Stimulated activated CD4-positive, alpha-beta T cell treated with anti-CD3 and anti-CD28 coated beads, Interleukin-1b, Interleukin-23, amount 100 ng/mL, for 24 hours (primary cell): ENCODE measurements at regions not wholly inside any gene's neighbourhood (a gene's known extent, or its start where the extent isn't known, plus 50 kb on each side); places are given as distances from the start of the nearest gene placed in this dataset.

Source experiments
- DNase-seq, 4 experiments: peaks; one replicate each; pipeline ENCODE4 v3.0.0-alpha.2; 2020; ENCODE audit warnings: low read depth in 4 of 4, low spot score in 1 of 4

GRCh38 chr17:15177343-15177742 is 87.8 kb downstream of the PMP22 start:
- DNase-seq: no peak

DNA sequence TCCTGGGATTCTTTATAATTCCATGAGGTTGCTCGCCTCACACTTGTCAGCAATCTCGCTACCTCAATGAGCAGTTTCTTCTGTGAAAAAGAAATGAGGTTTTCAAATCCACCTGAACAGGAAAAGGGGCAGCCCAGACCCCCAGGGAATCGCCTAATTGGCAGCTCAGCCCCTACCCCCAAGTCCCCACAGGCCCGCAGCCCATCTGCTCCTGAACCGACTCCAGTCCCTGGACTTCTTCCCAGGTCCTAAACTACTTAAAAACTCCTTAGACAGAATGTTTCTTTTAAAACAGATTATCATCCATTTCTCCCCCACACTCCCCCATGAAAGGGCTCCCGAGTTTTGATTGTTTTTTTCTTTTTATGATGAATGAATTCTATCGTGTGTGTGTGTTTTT is 89.8 kb downstream of the PMP22 start:
- no peak for DNase-seq

- peak in 2 of 4 experiments; percentile 1 to 13 for DNase-seq
These were observed 93.7 kb downstream of the PMP22 start for GRCh38 chr17:15171167-15172047.

DNA sequence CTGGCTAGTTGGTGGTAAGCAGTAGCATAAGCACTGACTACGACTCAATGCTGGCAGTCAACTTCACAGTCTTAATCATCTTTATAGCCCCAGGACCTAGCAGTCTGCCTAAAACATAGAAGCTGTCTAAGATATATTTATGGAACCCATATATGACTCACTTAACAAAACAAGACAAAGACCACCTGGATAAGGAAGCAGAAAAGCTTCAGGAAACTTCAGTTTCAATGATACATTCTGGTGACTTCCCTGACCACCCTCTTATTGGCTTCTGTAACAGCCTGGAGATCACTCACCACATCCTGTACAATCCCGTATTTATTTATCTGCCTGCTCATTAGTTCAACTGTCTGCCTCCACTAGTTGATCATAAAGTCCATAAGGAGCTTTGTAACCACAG is 95.5 kb downstream of the PMP22 start:
- DNase-seq: no peak

GRCh38 chr17:15168379-15168778 is 96.7 kb downstream of the PMP22 start:
- DNase-seq: no peak

- no peak for DNase-seq
These were observed 103.7 kb downstream of the PMP22 start for GRCh38 chr17:15161395-15161794.

DNA sequence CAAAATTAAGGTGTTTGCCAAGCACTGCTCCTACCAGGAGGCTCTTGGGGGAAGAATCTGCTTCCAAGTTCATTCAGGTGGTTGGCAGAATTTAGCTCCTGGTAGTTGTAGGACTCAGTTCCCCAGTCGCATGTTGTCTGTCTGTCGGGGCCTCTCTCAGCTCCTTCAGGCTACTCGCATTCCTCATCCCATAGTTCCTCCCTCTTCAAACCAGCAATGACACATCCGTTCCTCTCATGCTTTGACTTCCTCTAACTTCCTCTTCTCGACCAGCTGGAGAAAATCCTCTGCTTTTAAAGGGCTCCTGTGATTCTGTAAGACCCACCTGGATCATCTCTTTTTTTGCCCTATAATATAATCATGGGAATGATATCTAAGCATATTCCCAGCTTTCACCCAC is 108.1 kb downstream of the PMP22 start:
- no peak for DNase-seq

GRCh38 chr17:15154618-15155017 is 110.5 kb downstream of the PMP22 start:
- no peak for DNase-seq

- no peak for DNase-seq
These were observed 119.5 kb downstream of the PMP22 start for GRCh38 chr17:15145621-15146020.

DNA sequence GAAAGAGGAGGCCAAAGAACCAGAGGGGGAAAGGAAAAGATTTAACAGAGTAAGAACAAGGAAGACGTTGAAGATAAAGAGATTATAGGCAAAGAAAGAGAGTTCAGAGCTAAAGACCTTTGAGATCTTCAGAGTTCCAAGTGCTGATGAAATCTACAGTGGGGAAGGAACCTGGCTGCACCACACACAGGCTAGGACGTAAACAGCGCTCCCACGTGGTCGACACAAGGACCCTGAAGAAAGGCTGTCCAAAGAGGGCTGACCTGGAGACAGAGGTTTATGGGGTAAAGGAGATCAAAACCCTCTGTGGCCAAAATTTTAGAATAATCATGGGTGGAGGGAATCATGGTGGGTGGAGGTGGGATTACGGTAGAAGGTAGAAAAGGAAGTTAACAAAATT is 121.6 kb downstream of the PMP22 start:
- DNase-seq: no peak

DNA sequence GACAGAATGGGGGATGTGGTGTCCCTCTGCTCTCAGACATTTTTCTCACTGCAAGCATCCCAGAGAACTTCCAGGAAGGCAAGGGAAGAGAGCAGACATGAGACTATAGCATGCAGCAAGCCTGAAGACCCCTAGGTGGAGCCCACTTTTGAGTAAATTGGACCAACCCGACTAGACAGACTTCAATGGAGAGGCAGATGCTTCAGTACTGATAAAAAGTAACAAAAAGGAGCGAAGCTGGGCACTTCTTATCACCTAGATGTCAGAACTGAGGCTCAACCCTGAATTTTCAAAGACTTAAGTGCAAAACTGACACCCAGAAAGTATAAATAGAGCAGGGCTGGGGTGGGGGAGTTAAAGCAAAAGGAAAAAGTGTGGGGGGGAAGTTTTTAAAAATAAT is 130.8 kb downstream of the PMP22 start:
- no peak for DNase-seq

- DNase-seq: no peak
These were observed 131.3 kb downstream of the PMP22 start for GRCh38 chr17:15133826-15134225.

DNA sequence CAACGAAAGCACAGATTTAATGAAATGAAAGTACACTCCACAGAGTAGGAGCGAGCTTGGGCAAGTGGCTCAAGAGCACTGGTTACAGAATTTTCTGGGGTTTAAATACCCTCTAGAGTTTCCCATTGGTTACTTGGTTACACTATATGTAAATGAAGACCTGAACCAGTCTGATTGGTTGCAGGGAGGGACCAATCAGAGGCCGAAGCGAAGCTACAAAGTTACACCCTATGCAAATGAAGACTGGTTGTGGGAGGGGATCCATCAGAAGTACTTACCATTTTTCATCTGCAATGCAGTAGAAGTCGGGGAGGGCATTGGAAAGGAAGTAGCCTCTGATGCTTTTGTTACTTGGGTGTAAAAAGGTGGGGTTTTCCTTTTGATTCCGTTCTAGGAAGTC is 132.0 kb downstream of the PMP22 start:
- DNase-seq: no peak

DNA sequence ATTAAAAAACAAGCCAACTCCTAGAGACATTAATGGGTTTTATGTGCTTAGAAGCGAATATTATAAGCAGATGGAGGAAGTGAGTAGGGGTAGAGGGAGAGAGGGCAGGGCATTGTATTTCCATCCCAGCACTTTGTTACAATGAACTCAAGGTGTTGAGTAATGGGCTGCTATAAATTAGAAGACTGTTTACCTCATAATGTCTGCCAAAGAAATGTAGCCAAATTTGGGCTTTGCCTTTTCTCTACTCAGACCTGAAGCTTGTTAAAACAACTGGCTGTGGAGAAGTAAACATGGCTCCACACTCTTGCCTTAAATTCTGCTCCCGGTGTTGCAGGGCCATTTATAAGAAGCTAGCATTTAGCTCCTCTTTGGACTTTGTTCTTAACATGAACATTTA is 134.7 kb downstream of the PMP22 start:
- DNase-seq: no peak

GRCh38 chr17:15129986-15130385 is 135.1 kb downstream of the PMP22 start:
- no peak for DNase-seq

- no peak for DNase-seq
These were observed 140.4 kb downstream of the PMP22 start for GRCh38 chr17:15124746-15125145.

DNA sequence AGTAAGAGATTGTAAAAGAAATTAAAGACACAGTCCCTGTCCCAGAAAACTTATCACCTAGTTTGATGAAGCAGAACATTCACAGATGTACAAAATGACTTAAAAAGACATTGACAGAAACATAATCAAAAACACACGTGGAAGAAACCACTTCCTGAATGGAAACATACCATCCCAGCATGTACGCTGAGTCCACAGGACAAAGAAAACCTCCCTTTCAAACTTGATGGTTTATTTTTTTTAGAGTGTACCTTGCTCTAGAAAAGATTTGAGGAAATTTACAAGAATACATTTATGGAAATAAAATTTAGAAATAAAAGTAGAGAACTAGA is 140.9 kb downstream of the PMP22 start:
- no peak for DNase-seq

GRCh38 chr17:15123593-15124263 is 141.4 kb downstream of the PMP22 start:
- no peak for DNase-seq

DNA sequence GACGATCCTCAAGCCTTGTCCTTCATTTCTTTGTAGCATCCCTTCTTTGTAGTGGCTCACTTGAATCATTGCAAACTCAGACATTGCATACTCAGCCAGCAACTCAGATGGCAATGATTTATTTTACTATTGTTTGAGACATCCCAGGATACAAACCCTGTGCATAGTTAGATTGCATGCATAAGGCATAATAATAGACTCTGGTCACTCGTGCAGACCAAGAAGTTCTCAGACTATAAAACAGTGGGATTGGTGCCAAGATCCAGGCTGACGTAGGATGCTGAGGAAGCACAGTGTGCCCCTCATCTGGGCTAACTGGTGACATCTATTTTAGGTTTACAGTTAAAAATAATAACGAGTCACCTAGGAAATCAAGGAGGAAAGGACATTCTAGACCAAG is 142.3 kb downstream of the PMP22 start:
- no peak for DNase-seq

DNA sequence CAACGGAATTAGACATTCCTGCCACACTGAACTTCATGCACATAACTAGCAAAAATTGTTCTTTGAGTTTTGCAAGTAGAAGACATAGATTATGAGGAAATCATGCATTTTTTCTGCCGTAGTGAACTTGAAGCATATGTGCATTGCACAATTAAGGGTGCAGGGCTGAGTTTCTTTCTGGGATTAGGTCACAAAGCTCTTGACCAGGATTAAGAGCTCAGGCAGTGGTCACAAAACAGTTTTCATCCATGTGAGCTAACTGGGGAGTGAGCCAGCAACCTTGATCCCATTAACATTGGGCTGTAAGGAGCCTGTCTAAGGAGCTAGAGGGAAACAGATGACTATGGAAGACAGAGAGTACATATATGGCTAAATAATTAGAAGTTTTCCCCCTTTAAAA is 143.7 kb downstream of the PMP22 start:
- no peak for DNase-seq

- no peak for DNase-seq
These were observed 145.2 kb downstream of the PMP22 start for GRCh38 chr17:15119968-15120367.

DNA sequence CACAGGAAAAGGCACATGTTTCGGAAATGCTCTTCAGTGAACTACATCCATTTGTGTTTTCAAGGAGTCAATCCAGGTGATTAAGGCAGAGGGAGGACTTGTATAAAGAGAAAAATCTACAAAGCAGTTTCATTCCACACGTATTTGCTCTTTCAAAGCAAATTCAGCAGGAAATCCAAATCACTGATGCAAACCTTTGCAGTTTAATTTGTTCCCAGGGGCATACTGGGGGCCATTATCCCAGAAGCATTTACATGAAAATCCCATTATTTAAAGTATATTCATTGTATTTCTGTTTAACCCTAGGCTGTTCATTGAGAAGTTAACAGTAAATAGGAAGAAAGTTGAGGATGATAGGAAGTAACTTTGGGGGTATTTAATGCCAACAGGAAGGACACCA is 147.9 kb downstream of the PMP22 start:
- no peak for DNase-seq
